ENCODE measurements at regions not wholly inside any gene's neighbourhood (a gene's known extent, or its start where the extent isn't known, plus 50 kb on each side); places are given as distances from the start of the nearest gene placed in this dataset.

DNA sequence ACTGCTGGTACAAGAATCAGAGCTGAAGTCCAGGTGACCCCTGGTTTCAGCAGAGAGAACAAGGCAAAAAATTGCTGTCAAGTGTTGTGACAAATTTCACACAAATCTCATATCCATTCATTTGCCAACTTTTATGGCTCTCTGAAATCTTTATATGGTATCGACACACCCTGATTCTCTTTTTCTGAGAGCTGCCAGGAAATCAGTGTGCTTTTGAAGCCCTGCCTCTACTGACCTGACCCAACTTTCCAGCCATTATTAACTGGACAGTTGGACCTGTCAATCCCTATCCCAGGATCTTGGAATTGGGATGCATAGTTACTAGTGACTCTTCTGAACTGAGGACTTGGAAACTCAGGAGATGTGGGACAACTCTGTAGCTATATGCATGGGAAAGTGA, 288.2 kb upstream of the GADL1 start:
- Histone ChIP-seq H3K36me3 (ENCODE audit: control insufficient read depth, insufficient read depth, low read length) (no peaks in the 10 kb centered on the region), H3K4me3 (replicated peaks; ENCODE audit: low read depth, low read length) (no peak overlapping the region), H3K27me3 (replicated peaks; ENCODE audit: control insufficient read depth, insufficient read depth, low read length) (no peaks in the 10 kb centered on the region)
- no peak for TF ChIP-seq CTCF (IDR thresholded peaks at IDR 0.05; ENCODE audit: insufficient read depth, low read length, poor library complexity, severe bottlenecking)
- DNase-seq (ENCODE audit: extremely low read depth, insufficient read length), result no peak

DNA sequence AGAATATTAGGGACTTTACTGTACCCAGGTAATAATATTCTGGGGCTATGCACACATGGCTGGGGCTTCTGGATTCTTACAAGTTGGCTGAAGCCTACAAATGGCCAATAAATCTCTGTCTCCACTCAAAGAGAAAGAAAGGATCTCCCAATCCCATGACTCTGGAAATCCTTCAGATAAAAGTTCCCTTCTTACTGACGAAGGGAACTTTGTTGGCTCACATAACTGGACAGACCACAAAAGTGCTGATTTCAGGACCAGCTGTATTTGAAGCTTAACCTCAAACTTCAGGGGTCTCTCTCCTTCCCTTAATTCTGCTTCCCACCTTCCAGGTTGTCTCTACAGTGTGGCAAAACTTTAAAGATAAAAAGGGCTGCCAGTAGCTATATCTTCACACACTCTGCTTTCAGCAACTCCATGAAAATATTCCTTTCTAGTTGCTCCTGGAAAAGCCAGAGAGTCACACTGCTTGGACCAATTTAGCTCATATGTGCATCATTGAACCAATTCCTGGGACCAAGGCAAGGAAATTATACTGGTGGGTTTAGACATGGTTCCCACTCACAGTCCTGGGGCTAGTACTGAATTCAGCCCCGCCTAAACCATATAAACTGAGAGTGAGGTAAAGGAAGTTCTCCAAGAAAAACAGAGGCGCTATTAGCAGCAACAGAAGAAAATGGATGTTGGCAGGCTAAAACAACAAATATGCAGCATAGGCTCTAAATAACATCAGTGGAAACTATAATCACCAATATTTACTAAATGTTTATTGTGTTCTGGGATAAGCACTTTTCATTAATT, 290.0 kb upstream of the GADL1 start:
- no peak for TF ChIP-seq CTCF (IDR thresholded peaks at IDR 0.05; ENCODE audit: insufficient read depth, low read length, poor library complexity, severe bottlenecking)
- no peaks in the 10 kb centered on the region for H3K36me3 ChIP-seq (ENCODE audit: control insufficient read depth, insufficient read depth, low read length)
- DNase-seq (ENCODE audit: extremely low read depth, insufficient read length), result no peak
- no peak overlapping the region for H3K4me3 ChIP-seq (replicated peaks; ENCODE audit: low read depth, low read length)
- H3K27me3 ChIP-seq (replicated peaks; ENCODE audit: control insufficient read depth, insufficient read depth, low read length), result no peaks in the 10 kb centered on the region

- H3K4me3 ChIP-seq (replicated peaks; ENCODE audit: low read depth, low read length), result no peak overlapping the region
- H3K36me3 ChIP-seq (ENCODE audit: control insufficient read depth, insufficient read depth, low read length), result no peaks in the 10 kb centered on the region
- no peak for TF ChIP-seq CTCF (IDR thresholded peaks at IDR 0.05; ENCODE audit: insufficient read depth, low read length, poor library complexity, severe bottlenecking)
- H3K27me3 ChIP-seq (replicated peaks; ENCODE audit: control insufficient read depth, insufficient read depth, low read length), result no peaks in the 10 kb centered on the region
- no peak for DNase-seq (ENCODE audit: extremely low read depth, insufficient read length)
Measured at GRCh38 chr3:31185062-31185357, 290.5 kb upstream of the GADL1 start.

DNA sequence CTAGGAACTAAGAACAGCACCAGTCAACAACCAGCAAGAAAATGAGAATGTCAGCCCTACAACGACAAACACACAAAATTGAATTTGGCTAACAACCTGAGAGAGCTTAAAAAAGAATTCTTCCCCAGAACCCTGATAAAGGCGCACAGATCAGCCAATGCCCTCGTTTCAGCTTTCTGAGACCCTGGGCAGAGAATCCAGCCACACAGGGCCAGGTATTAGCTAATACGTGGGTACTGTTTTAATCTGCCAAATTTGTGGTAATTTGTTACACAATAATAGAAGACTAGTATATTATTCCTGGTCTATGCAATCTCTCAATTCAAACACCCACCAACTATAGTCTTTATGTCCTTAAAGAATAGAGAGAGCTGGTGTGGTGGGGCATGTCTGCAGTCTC, 291.6 kb upstream of the GADL1 start:
- H3K4me3 ChIP-seq (replicated peaks; ENCODE audit: low read depth, low read length), result no peak overlapping the region
- TF ChIP-seq CTCF (IDR thresholded peaks at IDR 0.05; ENCODE audit: insufficient read depth, low read length, poor library complexity, severe bottlenecking), result no peak
- no peaks in the 10 kb centered on the region for H3K27me3 ChIP-seq (replicated peaks; ENCODE audit: control insufficient read depth, insufficient read depth, low read length)
- no peaks in the 10 kb centered on the region for H3K36me3 ChIP-seq (ENCODE audit: control insufficient read depth, insufficient read depth, low read length)
- DNase-seq (ENCODE audit: extremely low read depth, insufficient read length), result no peak

- H3K4me3 ChIP-seq (replicated peaks; ENCODE audit: low read depth, low read length), result no peak overlapping the region
- no peak for DNase-seq (ENCODE audit: extremely low read depth, insufficient read length)
- no peaks in the 10 kb centered on the region for H3K36me3 ChIP-seq (ENCODE audit: control insufficient read depth, insufficient read depth, low read length)
- no peaks in the 10 kb centered on the region for H3K27me3 ChIP-seq (replicated peaks; ENCODE audit: control insufficient read depth, insufficient read depth, low read length)
- TF ChIP-seq CTCF (IDR thresholded peaks at IDR 0.05; ENCODE audit: insufficient read depth, low read length, poor library complexity, severe bottlenecking), result no peak
Measured at GRCh38 chr3:31187380-31187779, 292.9 kb upstream of the GADL1 start.

DNA sequence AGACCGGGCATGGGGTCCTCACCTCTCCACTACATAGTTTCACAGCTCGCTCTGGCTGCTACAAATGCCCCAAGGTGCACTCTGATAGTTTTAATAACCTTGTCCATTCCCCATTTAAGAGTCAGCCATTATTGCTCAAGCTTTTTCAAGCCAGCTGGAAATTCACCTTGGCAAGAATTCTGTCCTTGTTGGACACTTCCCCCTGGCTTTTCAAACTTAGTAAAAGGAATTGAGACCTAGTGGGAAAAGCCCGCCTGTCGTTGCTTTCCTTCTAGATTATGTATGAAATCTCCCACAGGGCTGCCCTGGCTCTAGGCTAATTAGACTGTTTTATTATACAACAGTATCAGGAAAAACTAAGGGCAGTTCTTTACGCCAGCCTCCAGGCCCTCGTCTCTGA, 293.7 kb upstream of the GADL1 start:
- no peak overlapping the region for H3K4me3 ChIP-seq (replicated peaks; ENCODE audit: low read depth, low read length)
- DNase-seq (ENCODE audit: extremely low read depth, insufficient read length), result no peak
- H3K27me3 ChIP-seq (replicated peaks; ENCODE audit: control insufficient read depth, insufficient read depth, low read length), result no peaks in the 10 kb centered on the region
- TF ChIP-seq CTCF (IDR thresholded peaks at IDR 0.05; ENCODE audit: insufficient read depth, low read length, poor library complexity, severe bottlenecking), result no peak
- H3K36me3 ChIP-seq (ENCODE audit: control insufficient read depth, insufficient read depth, low read length), result no peaks in the 10 kb centered on the region
